ENCODE measurements at regions not wholly inside any gene's neighbourhood (a gene's known extent, or its start where the extent isn't known, plus 50 kb on each side); places are given as distances from the start of the nearest gene placed in this dataset.

- TF ChIP-seq, protein P1, sequence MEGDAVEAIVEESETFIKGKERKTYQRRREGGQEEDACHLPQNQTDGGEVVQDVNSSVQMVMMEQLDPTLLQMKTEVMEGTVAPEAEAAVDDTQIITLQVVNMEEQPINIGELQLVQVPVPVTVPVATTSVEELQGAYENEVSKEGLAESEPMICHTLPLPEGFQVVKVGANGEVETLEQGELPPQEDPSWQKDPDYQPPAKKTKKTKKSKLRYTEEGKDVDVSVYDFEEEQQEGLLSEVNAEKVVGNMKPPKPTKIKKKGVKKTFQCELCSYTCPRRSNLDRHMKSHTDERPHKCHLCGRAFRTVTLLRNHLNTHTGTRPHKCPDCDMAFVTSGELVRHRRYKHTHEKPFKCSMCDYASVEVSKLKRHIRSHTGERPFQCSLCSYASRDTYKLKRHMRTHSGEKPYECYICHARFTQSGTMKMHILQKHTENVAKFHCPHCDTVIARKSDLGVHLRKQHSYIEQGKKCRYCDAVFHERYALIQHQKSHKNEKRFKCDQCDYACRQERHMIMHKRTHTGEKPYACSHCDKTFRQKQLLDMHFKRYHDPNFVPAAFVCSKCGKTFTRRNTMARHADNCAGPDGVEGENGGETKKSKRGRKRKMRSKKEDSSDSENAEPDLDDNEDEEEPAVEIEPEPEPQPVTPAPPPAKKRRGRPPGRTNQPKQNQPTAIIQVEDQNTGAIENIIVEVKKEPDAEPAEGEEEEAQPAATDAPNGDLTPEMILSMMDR (IDR thresholded peaks at IDR 0.05): no peak
- no peak for TF ChIP-seq POLR2A (IDR thresholded peaks at IDR 0.05)
Observed at GRCh38 chr10:69750725-69751124, 51.0 kb upstream of the COL13A1 start.
